ENCODE measurements at regions not wholly inside any gene's neighbourhood (a gene's known extent, or its start where the extent isn't known, plus 50 kb on each side); places are given as distances from the start of the nearest gene placed in this dataset.
"Not testable (repeated sequence)": the region's sequence is repeated elsewhere in the genome, so short reads cannot be mapped to it uniquely, and the experiment has no call there.

GRCh38 chr2:14781142-14781541 is 148.6 kb downstream of the LRATD1 start:
- intact Hi-C loops (cut with DNase I, micrococcal nuclease), result no loop called here
- Histone ChIP-seq H3K9me3 (no peaks in the 10 kb centered on the region), H3K36me3 (ENCODE audit: low read depth) (no peaks in the 10 kb centered on the region), H3K4me3 (no peak overlapping the region), H3K4me1 (ENCODE audit: low read depth) (no peaks in the 10 kb centered on the region)
- no peak for DNase-seq
- ATAC-seq, result no peak
- no peak for TF ChIP-seq CTCF (IDR thresholded peaks at IDR 0.05)

- ATAC-seq; H3K4me1 ChIP-seq (ENCODE audit: low read depth); H3K4me3 ChIP-seq; DNase-seq; H3K36me3 ChIP-seq (ENCODE audit: low read depth); H3K9me3 ChIP-seq; intact Hi-C loops (cut with DNase I, micrococcal nuclease): not testable (repeated sequence)
These were observed 156.3 kb downstream of the LRATD1 start for GRCh38 chr2:14788814-14789213.

DNA sequence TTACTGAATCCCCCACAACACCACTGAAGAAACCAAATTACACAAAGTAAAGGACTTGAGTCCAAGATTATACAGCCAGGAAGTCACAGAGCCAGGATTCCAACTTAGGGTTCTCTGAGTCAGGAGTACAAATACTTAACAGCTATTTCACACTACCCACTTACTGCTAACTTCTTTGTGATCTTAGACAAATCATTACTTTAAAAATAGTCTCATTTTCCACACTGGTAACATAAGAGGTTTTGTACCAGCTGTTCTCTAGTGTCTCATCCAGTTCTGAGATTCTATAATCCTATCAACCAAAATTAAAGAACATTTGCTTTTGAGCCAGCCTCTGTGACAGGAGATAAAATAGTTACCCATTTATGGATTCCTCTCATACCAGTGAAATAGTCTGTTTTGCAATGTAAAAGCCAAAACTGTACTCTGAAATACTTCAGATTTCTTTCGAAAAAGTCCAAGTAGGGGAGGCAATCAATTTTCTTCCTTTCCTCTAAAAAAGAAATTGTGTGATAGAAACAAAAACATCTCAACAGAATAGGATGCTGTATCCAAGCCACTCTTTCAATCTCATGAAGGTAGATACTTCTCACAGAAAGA is 157.6 kb downstream of the LRATD1 start:
- TF ChIP-seq CTCF (IDR thresholded peaks at IDR 0.05), result no peak
- Histone ChIP-seq H3K4me1 (ENCODE audit: low read depth) (no peaks in the 10 kb centered on the region), H3K9me3 (peaks cover 5% of the 10 kb centered on the region), H3K36me3 (ENCODE audit: low read depth) (no peaks in the 10 kb centered on the region), H3K4me3 (no peak overlapping the region)
- intact Hi-C loops (cut with DNase I, micrococcal nuclease), result no loop called here
- ATAC-seq, result no peak
- no peak for DNase-seq

GRCh38 chr2:14803994-14804393 is 171.5 kb downstream of the LRATD1 start:
- no peak for ATAC-seq
- TF ChIP-seq CTCF (IDR thresholded peaks at IDR 0.05), result no peak

DNA sequence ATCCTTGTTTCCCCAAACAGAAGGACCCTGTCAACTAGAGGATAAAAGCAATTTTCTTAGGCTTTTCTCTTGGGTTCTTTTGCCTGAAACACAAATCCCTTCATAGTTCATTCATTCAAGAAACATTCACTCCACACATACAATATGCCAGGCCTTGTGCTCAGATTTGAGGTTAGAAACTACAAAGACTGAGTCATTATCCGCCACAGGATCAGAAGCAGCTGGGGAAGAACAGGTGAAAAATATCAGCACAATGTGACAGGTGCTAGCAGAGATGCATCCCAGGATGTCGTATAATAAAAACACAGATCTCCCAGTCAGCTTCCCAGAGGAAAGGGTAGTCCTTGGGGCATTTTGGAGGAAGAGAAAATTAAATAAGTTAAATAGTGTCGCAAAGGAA is 172.4 kb downstream of the LRATD1 start:
- Histone ChIP-seq H3K4me3 (no peak overlapping the region), H3K4me1 (ENCODE audit: low read depth) (no peaks in the 10 kb centered on the region), H3K9me3 (peaks cover 6% of the 10 kb centered on the region), H3K36me3 (ENCODE audit: low read depth) (no peaks in the 10 kb centered on the region)
- no peak for TF ChIP-seq CTCF (IDR thresholded peaks at IDR 0.05)
- DNase-seq, result no peak
- intact Hi-C loops (cut with DNase I, micrococcal nuclease), result no loop called here
- no peak for ATAC-seq

More at GRCh38 chr2:14803994-14804393, 171.5 kb downstream of the LRATD1 start:
- H3K9me3 ChIP-seq, result peaks cover 6% of the 10 kb centered on the region
- no peak for DNase-seq
- H3K36me3 ChIP-seq (ENCODE audit: low read depth), result no peaks in the 10 kb centered on the region
- no peaks in the 10 kb centered on the region for H3K4me1 ChIP-seq (ENCODE audit: low read depth)
- no peak overlapping the region for H3K4me3 ChIP-seq
- intact Hi-C loops (cut with DNase I, micrococcal nuclease), result no loop called here

- ATAC-seq, result no peak
- no peak for TF ChIP-seq CTCF (IDR thresholded peaks at IDR 0.05)
These were observed 174.1 kb downstream of the LRATD1 start for GRCh38 chr2:14806613-14807012.

More at GRCh38 chr2:14806613-14807012, 174.1 kb downstream of the LRATD1 start:
- intact Hi-C loops (cut with DNase I, micrococcal nuclease), result no loop called here
- H3K4me3 ChIP-seq, result no peak overlapping the region
- no peaks in the 10 kb centered on the region for H3K9me3 ChIP-seq
- no peaks in the 10 kb centered on the region for H3K36me3 ChIP-seq (ENCODE audit: low read depth)
- no peaks in the 10 kb centered on the region for H3K4me1 ChIP-seq (ENCODE audit: low read depth)
- no peak for DNase-seq

All from mucosa of descending colon (tissue), 3 donors.